ENCODE measurements at regions not wholly inside any gene's neighbourhood (a gene's known extent, or its start where the extent isn't known, plus 50 kb on each side); places are given as distances from the start of the nearest gene placed in this dataset.

GRCh38 chr6:133129556-133129955, 111.6 kb upstream of the EYA4 start:
- no peak for TF ChIP-seq CTCF (IDR thresholded peaks at IDR 0.05)
- no peak for TF ChIP-seq POLR2AphosphoS5 (IDR thresholded peaks at IDR 0.05)
- TF ChIP-seq POLR2A (IDR thresholded peaks at IDR 0.05): no peak
- TF ChIP-seq EP300 (IDR thresholded peaks at IDR 0.05; ENCODE audit: low read depth): no peak

Measured in transverse colon (tissue), 4 donors.